HL-60 (cell line): ENCODE measurements at regions not wholly inside any gene's neighbourhood (a gene's known extent, or its start where the extent isn't known, plus 50 kb on each side); places are given as distances from the start of the nearest gene placed in this dataset.

Experiments
- GABPA ChIP-seq: IDR thresholded peaks from 2 replicates; pipeline ENCODE4 v1.6.1; 2012; ENCODE audit warnings: low read depth
- POLR2AphosphoS5 ChIP-seq: IDR thresholded peaks from 2 replicates; pipeline ENCODE4 v1.6.1; 2012; ENCODE audit warnings: low read depth
- TF ChIP-seq, protein P1 (sequence below): IDR thresholded peaks from one replicate; pipeline ENCODE4 v1.5.1; 2011; ENCODE audit warnings: low read length, control low read depth, inconsistent platforms; ENCODE audit not compliant: insufficient read depth
- TF ChIP-seq, protein P2 (sequence below): IDR thresholded peaks from 2 replicates; pipeline ENCODE4 v1.6.1; 2012; ENCODE audit warnings: low read depth; ENCODE audit not compliant: insufficient replicate concordance

GRCh38 chr3:53948174-53948573 lies 56.5 kb upstream of the SELENOK start:
- TF ChIP-seq, protein P1, sequence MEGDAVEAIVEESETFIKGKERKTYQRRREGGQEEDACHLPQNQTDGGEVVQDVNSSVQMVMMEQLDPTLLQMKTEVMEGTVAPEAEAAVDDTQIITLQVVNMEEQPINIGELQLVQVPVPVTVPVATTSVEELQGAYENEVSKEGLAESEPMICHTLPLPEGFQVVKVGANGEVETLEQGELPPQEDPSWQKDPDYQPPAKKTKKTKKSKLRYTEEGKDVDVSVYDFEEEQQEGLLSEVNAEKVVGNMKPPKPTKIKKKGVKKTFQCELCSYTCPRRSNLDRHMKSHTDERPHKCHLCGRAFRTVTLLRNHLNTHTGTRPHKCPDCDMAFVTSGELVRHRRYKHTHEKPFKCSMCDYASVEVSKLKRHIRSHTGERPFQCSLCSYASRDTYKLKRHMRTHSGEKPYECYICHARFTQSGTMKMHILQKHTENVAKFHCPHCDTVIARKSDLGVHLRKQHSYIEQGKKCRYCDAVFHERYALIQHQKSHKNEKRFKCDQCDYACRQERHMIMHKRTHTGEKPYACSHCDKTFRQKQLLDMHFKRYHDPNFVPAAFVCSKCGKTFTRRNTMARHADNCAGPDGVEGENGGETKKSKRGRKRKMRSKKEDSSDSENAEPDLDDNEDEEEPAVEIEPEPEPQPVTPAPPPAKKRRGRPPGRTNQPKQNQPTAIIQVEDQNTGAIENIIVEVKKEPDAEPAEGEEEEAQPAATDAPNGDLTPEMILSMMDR, result no peak
- no peak for TF ChIP-seq POLR2AphosphoS5
- TF ChIP-seq, protein P2, sequence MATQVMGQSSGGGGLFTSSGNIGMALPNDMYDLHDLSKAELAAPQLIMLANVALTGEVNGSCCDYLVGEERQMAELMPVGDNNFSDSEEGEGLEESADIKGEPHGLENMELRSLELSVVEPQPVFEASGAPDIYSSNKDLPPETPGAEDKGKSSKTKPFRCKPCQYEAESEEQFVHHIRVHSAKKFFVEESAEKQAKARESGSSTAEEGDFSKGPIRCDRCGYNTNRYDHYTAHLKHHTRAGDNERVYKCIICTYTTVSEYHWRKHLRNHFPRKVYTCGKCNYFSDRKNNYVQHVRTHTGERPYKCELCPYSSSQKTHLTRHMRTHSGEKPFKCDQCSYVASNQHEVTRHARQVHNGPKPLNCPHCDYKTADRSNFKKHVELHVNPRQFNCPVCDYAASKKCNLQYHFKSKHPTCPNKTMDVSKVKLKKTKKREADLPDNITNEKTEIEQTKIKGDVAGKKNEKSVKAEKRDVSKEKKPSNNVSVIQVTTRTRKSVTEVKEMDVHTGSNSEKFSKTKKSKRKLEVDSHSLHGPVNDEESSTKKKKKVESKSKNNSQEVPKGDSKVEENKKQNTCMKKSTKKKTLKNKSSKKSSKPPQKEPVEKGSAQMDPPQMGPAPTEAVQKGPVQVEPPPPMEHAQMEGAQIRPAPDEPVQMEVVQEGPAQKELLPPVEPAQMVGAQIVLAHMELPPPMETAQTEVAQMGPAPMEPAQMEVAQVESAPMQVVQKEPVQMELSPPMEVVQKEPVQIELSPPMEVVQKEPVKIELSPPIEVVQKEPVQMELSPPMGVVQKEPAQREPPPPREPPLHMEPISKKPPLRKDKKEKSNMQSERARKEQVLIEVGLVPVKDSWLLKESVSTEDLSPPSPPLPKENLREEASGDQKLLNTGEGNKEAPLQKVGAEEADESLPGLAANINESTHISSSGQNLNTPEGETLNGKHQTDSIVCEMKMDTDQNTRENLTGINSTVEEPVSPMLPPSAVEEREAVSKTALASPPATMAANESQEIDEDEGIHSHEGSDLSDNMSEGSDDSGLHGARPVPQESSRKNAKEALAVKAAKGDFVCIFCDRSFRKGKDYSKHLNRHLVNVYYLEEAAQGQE, result no peak
- TF ChIP-seq GABPA, result no peak
